Astrocyte (in vitro differentiated cells and primary cell): ENCODE measurements at regions not wholly inside any gene's neighbourhood (a gene's known extent, or its start where the extent isn't known, plus 50 kb on each side); places are given as distances from the start of the nearest gene placed in this dataset.
A peak's percentile ranks its signal among the peaks of the same experiment; 100 is the strongest.

Source experiments
- DNase-seq: peaks from one replicate; pipeline ENCODE4 v3.0.0-alpha.2; 2010; ENCODE audit warnings: low read depth
- FAIRE-seq: peaks from 2 replicates; lab custom pipeline; 2011; peaks lifted over from hg19 to GRCh38; lab: Jason Lieb, UNC
- H2AFZ ChIP-seq: 2 replicates; pipeline ENCODE4 v1.6.0; 2012; ENCODE audit warnings: low read depth, low read length, inconsistent platforms
- H3K27ac ChIP-seq: 2 replicates; pipeline ENCODE4 v1.5.1; 2011; ENCODE audit warnings: low read depth, low read length, inconsistent platforms
- H3K27me3 ChIP-seq: 2 replicates; pipeline ENCODE4 v1.6.0; 2011; ENCODE audit warnings: low read length, inconsistent platforms; ENCODE audit not compliant: insufficient read depth
- H3K36me3 ChIP-seq: 2 replicates; pipeline ENCODE4 v1.5.1; 2011; ENCODE audit warnings: low read length, inconsistent platforms; ENCODE audit not compliant: insufficient read depth
- H3K4me1 ChIP-seq: 2 replicates; pipeline ENCODE4 v1.5.1; 2011; ENCODE audit warnings: low read length, inconsistent platforms; ENCODE audit not compliant: insufficient read depth
- H3K4me2 ChIP-seq: 2 replicates; pipeline ENCODE4 v1.6.0; 2012; ENCODE audit warnings: low read length, inconsistent platforms
- H3K4me3 ChIP-seq: 2 replicates; pipeline ENCODE4 v1.5.1; 2011; ENCODE audit warnings: low read depth, mild to moderate bottlenecking, low read length, inconsistent platforms; ENCODE audit not compliant: insufficient read depth
- H3K79me2 ChIP-seq: 2 replicates; pipeline ENCODE4 v1.6.0; 2012; ENCODE audit warnings: mild to moderate bottlenecking, low read length, inconsistent platforms; ENCODE audit not compliant: insufficient read depth
- H3K9ac ChIP-seq: 2 replicates; pipeline ENCODE4 v1.6.0; 2012; ENCODE audit warnings: mild to moderate bottlenecking, low read length, inconsistent platforms
- H3K9me3 ChIP-seq: 2 replicates; pipeline ENCODE4 v1.5.1; 2012; ENCODE audit warnings: low read depth, mild to moderate bottlenecking, low read length, inconsistent platforms; ENCODE audit not compliant: insufficient read depth
- H4K20me1 ChIP-seq: 2 replicates; pipeline ENCODE4 v1.6.0; 2012; ENCODE audit warnings: low read length, inconsistent platforms; ENCODE audit not compliant: insufficient read depth
- H3K27ac Mint-ChIP-seq: one replicate; pipeline ENCODE4 v1.8.0; 2021; ENCODE audit warnings: mild to moderate bottlenecking, mixed read lengths; ENCODE audit not compliant: unreplicated experiment
- H3K27me3 Mint-ChIP-seq: one replicate; pipeline ENCODE4 v1.8.0; 2021; ENCODE audit warnings: low read depth, mixed read lengths; ENCODE audit not compliant: unreplicated experiment
- H3K36me3 Mint-ChIP-seq: one replicate; pipeline ENCODE4 v1.8.0; 2021; ENCODE audit warnings: low read depth, mixed read lengths; ENCODE audit not compliant: unreplicated experiment
- H3K4me1 Mint-ChIP-seq: one replicate; pipeline ENCODE4 v1.8.0; 2021; ENCODE audit warnings: low read depth, mixed read lengths; ENCODE audit not compliant: unreplicated experiment
- H3K4me3 Mint-ChIP-seq: one replicate; pipeline ENCODE4 v1.8.0; 2021; ENCODE audit warnings: mild to moderate bottlenecking, moderate library complexity, mixed read lengths; ENCODE audit not compliant: unreplicated experiment
- H3K9me3 Mint-ChIP-seq: one replicate; pipeline ENCODE4 v1.8.0; 2021; ENCODE audit warnings: mild to moderate bottlenecking, mixed read lengths; ENCODE audit not compliant: unreplicated experiment
- CTCF ChIP-seq: IDR thresholded peaks from 2 replicates; pipeline ENCODE4 v1.5.1; 2011; ENCODE audit warnings: low read depth, mild to moderate bottlenecking, inconsistent platforms, low read length, moderate library complexity; ENCODE audit not compliant: insufficient read depth
- EZH2 ChIP-seq: IDR thresholded peaks from 2 replicates; pipeline ENCODE4 v1.6.1; 2012; ENCODE audit warnings: mild to moderate bottlenecking, low read length, inconsistent platforms; ENCODE audit not compliant: insufficient read depth

DNA sequence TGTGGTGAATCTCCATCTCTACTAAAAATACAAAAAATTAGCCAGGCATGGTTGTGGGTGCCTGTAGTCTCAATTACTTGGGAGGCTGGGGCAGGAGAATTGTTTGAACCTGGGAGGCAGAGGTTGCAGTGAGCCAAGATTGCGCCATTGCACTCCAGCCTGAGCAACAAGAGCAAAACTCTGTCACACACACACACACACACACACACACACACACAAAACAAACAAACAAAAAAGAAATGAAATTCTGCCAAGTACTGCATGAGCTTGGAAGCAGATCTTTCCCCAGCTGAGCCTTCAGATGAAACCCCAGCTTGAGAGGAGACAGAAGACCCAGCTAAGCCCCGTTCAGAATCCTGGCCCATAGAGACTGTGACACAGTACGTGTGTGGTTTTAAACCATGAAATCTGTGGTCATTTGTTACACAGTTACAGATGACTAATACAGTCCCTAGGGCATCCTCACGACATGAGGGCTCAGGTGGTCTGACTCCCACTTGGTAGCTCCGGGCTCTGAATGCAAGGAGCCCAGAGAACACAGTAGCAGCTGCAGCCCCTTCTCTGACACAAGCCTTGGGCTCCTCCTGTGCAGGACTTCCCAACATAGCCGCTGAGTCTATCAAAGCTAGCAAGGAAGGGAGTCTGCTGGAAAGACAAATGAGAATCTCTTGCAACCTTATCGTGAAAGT lies 132.8 kb downstream of the SEC14L1 start:
- FAIRE-seq, result no peak
- peaks cover 3% of the 10 kb centered on the region for H3K4me1 Mint-ChIP-seq
- Histone ChIP-seq H3K4me3 (no peak overlapping the region), H3K36me3 (no peaks in the 10 kb centered on the region), H2AFZ (no peak overlapping the region), H3K27ac (no peak overlapping the region), H3K9ac (no peak overlapping the region), H3K79me2 (no peaks in the 10 kb centered on the region), H3K4me2 (no peak overlapping the region), H3K9me3 (no peaks in the 10 kb centered on the region), H3K27me3 (peaks cover 7% of the 10 kb centered on the region), H4K20me1 (no peaks in the 10 kb centered on the region), H3K4me1 (no peaks in the 10 kb centered on the region)
- peaks cover 4% of the 10 kb centered on the region for H3K36me3 Mint-ChIP-seq
- peaks cover 9% of the 10 kb centered on the region for H3K27me3 Mint-ChIP-seq
- DNase-seq, result no peak
- TF ChIP-seq EZH2 (no peak), CTCF (no peak)
- H3K9me3 Mint-ChIP-seq, result no peaks in the 10 kb centered on the region
- no peak overlapping the region for H3K4me3 Mint-ChIP-seq
- no peak overlapping the region for H3K27ac Mint-ChIP-seq

GRCh38 chr17:77274096-77274845 lies 133.5 kb downstream of the SEC14L1 start:
- no peak overlapping the region for H3K9ac ChIP-seq
- H3K27me3 ChIP-seq, result peaks cover 7% of the 10 kb centered on the region
- H3K79me2 ChIP-seq, result no peaks in the 10 kb centered on the region
- H3K27me3 Mint-ChIP-seq, result peaks cover 9% of the 10 kb centered on the region
- FAIRE-seq (no peak), DNase-seq (no peak)
- no peaks in the 10 kb centered on the region for H3K36me3 ChIP-seq
- H3K4me1 Mint-ChIP-seq, result peaks cover 3% of the 10 kb centered on the region
- H3K27ac ChIP-seq, result no peak overlapping the region
- peak overlapping the region; percentile 41 for H3K27ac Mint-ChIP-seq
- no peak overlapping the region for H2AFZ ChIP-seq
- H3K9me3 Mint-ChIP-seq, result no peaks in the 10 kb centered on the region
- H3K4me1 ChIP-seq, result no peaks in the 10 kb centered on the region
- H3K4me3 ChIP-seq, result no peak overlapping the region
- H4K20me1 ChIP-seq, result no peaks in the 10 kb centered on the region
- H3K36me3 Mint-ChIP-seq, result peaks cover 4% of the 10 kb centered on the region
- no peaks in the 10 kb centered on the region for H3K9me3 ChIP-seq
- TF ChIP-seq CTCF (no peak), EZH2 (no peak)
- no peak overlapping the region for H3K4me3 Mint-ChIP-seq
- no peak overlapping the region for H3K4me2 ChIP-seq
